IPS-15b (cell line): ENCODE measurements at regions not wholly inside any gene's neighbourhood (a gene's known extent, or its start where the extent isn't known, plus 50 kb on each side); places are given as distances from the start of the nearest gene placed in this dataset.

ENCODE experiments used
- H3K27me3 ChIP-seq: one replicate; pipeline ENCODE4 v1.6.1; 2013; ENCODE audit warnings: low read length; ENCODE audit not compliant: control insufficient read depth, insufficient read depth
- H3K36me3 ChIP-seq: one replicate; pipeline ENCODE4 v1.6.1; 2013; ENCODE audit warnings: low read length; ENCODE audit not compliant: control insufficient read depth, insufficient read depth
- H3K4me1 ChIP-seq: one replicate; pipeline ENCODE4 v1.6.1; 2013; ENCODE audit warnings: mild to moderate bottlenecking, low read length; ENCODE audit not compliant: control insufficient read depth, insufficient read depth
- H3K4me3 ChIP-seq: one replicate; pipeline ENCODE4 v1.5.1; 2013; ENCODE audit warnings: low read depth, low read length
- H3K9ac ChIP-seq: one replicate; pipeline ENCODE4 v1.6.1; 2013; ENCODE audit warnings: low read depth, mild to moderate bottlenecking, low read length
- H3K9me3 ChIP-seq: one replicate; pipeline ENCODE4 v1.6.1; 2013; ENCODE audit warnings: mild to moderate bottlenecking, low read length; ENCODE audit not compliant: control insufficient read depth, insufficient read depth

DNA sequence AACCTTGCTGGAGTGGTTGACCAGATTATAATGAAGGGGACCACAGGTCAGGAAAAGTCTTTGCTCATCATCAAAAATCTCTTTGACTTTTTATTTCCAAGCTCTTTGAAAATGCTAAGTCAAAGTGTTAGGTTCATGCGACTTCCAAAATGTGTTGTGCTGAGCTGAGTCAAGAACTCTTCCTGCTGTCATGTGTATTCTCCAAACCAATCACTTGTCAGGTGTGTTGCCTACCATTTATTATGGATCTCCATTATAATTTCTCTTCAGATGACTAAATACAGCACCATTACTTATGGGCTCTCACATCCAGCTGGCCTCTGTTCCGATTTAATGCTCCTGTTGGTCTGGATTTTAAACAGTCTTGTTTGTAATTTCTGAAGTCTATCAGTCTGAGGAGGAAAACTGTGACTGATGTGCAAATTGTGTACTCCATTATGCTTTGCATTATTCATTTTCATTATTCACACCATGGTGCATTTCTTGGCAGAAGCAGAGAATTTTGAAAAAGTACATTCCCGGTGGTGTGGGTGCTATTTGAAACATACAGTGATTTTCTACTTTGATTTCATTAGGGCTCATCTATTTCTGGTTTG, 562.5 kb downstream of the LMO7 start:
- Histone ChIP-seq H3K4me3 (no peak overlapping the region), H3K36me3 (no peaks in the 10 kb centered on the region), H3K9ac (no peak overlapping the region), H3K27me3 (no peaks in the 10 kb centered on the region), H3K9me3 (no peaks in the 10 kb centered on the region), H3K4me1 (no peaks in the 10 kb centered on the region)

DNA sequence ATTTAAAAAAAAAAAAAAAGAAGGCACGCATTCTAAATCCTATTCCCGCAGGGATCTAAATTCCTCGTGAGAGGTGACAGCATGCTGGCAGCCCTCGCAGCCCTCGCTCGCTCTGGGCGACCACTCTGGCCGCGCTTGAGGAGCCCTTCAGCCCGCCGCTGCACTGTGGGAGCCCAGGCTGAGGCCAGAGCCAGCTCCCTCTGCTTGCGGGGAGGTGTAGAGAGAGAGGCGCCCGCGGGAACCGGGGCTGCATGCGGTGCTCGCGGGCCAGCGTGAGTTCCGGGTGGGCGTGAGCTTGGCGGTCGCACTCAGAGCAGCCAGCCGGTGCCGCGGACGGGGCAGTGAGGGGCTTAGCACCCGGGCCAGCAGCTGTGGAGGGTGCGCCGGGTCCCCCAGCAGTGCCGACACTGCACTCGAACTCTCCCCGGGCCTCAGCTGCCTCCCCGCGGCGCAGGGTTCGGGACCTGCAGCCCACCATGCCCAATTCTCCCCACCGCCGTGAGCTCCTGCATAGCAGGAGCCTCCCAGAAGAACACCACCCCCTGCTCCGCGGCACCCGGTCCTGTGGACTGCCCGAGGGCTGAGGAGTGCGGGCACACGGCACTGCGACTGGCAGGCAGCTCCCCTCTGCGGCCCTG, 553.9 kb downstream of the LMO7 start:
- Histone ChIP-seq H3K36me3 (no peaks in the 10 kb centered on the region), H3K4me3 (no peak overlapping the region), H3K27me3 (no peaks in the 10 kb centered on the region), H3K4me1 (no peaks in the 10 kb centered on the region), H3K9me3 (no peaks in the 10 kb centered on the region), H3K9ac (no peak overlapping the region)

DNA sequence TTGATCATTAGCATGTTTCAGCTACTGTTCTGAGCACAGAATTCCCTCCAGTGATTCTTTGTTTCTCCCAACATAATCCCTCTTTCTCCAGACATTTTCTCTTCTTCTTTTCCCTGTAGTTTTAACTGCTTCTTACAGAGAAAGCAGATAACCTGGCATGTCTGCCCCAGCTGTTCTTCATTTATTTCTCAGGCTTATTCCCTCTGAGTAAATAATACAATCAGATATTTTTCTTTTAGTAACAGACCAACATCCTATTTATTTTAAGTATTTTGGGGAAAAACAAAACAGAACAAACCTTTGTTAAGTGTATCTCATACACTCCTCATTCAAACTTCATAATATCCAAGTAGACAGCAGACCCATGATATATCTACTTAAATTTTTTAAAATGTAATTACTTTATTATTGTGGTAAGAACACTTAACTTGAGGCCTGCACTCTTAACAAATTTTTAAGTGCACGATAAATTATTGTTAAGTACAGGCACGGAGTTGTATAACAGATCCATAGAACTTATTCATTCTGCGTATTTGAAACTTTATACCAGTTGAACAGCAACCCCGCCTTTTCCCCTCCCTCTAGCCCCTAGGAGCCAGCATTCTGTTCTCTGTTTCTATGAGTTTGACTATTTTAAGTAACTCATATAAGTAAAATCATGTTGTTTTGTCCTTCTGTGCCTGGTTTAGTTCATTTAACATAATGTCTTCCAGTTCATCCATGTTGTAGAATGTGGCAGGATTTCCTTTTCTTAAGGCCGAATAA, 540.0 kb downstream of the LMO7 start:
- H3K4me1 ChIP-seq, result no peaks in the 10 kb centered on the region
- H3K27me3 ChIP-seq, result no peaks in the 10 kb centered on the region
- no peak overlapping the region for H3K4me3 ChIP-seq
- no peaks in the 10 kb centered on the region for H3K36me3 ChIP-seq
- no peaks in the 10 kb centered on the region for H3K9me3 ChIP-seq
- no peak overlapping the region for H3K9ac ChIP-seq

DNA sequence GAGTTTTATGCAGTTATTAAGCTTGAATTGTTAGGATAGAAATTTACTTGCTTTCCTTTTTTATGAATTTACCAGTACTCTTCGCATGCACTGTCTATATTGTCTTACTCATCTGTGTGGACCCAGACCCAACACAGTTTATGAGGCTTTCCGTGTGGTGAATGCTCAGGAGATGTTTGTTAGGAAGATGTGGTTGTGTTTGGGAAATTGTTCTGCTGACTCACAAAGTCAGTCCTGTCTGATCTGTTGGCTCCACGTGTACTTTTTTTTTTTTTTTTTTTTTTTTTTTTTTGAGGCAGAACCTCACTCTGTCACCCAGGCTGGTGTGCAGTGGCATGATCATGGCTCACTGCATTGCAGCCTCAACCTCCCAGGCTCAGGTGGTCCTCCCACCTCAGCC, 532.5 kb downstream of the LMO7 start:
- H3K27me3 ChIP-seq, result no peaks in the 10 kb centered on the region
- H3K4me1 ChIP-seq, result no peaks in the 10 kb centered on the region
- no peak overlapping the region for H3K4me3 ChIP-seq
- H3K9ac ChIP-seq, result no peak overlapping the region
- no peaks in the 10 kb centered on the region for H3K36me3 ChIP-seq
- no peaks in the 10 kb centered on the region for H3K9me3 ChIP-seq

DNA sequence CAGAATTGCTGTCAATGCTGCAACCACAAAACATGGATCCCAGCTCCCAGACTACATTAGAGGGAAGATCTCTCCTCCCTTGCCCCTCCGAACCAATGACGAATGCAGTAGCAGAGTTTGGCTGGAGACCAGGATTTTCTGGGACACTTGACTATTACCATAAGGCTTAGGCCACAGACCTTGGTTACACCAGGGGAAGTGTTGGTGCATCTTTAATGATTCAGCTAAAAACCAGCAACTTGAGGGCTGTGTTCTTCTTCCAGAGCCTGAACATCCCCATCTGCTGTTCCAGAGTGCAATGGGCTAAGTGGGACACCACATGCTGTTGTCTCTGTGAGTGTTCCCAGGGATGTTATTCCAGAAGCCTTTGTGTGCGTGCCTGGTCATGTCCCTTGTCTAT, 528.2 kb downstream of the LMO7 start:
- no peaks in the 10 kb centered on the region for H3K9me3 ChIP-seq
- no peaks in the 10 kb centered on the region for H3K4me1 ChIP-seq
- no peaks in the 10 kb centered on the region for H3K27me3 ChIP-seq
- no peak overlapping the region for H3K9ac ChIP-seq
- no peak overlapping the region for H3K4me3 ChIP-seq
- no peaks in the 10 kb centered on the region for H3K36me3 ChIP-seq

DNA sequence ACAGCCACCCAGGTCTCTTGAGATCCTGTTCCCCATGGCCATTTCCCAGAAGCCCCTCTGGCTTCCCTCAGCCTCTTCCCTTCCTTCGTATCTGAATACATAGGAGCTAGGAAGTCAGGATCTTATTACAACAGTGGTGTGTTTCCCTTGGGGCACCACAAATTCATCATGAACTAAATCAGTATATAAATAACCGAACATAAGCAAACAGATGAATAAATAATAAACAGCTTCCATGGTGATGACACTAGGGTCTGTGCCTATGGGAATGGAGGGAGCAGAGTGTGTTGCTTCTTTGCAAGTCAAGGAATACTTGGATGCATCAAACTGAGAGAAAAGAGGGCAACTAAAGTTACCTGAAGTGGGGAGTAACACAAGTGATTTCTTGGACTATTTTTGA, 527.6 kb downstream of the LMO7 start:
- Histone ChIP-seq H3K4me1 (no peaks in the 10 kb centered on the region), H3K4me3 (no peak overlapping the region), H3K9me3 (no peaks in the 10 kb centered on the region), H3K27me3 (no peaks in the 10 kb centered on the region), H3K36me3 (no peaks in the 10 kb centered on the region), H3K9ac (no peak overlapping the region)

DNA sequence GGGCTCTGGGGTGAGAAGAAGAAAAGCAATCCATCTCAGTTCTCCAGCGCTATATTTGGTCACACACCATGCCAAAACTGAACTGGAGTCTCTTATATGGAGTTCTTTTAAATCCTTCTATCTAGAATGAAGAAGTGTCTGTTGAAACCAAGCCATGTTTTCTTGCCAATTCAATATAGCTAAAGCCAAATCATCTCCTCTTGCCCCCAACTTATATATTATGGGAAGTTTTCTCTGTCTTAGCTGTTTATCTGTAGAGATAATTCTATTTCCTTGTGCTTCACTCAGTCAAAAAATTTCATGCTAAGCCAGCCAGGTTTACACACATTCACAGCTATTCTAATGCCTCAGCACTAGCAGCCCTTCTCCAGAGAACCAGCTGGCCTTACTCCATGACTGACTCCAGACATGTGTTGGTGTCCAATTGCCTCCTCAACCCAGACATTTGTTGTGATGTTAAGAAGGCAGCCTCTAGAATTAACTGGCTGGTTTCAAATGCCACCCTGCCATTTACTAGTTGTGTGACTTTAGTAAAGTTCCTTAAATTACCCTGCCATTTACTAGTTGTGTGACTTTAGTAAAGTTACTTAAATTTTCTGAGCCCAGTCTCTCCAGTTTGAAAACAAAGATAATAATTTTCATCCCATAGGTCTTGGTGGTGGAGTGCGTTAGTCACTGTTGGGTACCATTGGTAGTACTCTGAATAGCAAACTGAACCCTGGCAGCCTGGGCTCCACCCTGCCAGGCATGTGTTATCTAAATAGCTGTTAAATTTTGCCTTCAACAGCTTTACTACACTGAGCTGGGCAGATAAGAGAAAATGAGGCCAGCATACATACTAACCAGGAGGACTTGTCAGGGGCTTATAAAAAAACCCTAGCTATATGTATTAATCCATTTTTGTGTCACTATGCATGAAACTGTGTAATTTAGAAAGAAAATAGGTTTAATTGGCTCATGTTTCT, 525.1 kb downstream of the LMO7 start:
- Histone ChIP-seq H3K9ac (no peak overlapping the region), H3K36me3 (no peaks in the 10 kb centered on the region), H3K4me1 (no peaks in the 10 kb centered on the region), H3K4me3 (no peak overlapping the region), H3K27me3 (no peaks in the 10 kb centered on the region), H3K9me3 (no peaks in the 10 kb centered on the region)

DNA sequence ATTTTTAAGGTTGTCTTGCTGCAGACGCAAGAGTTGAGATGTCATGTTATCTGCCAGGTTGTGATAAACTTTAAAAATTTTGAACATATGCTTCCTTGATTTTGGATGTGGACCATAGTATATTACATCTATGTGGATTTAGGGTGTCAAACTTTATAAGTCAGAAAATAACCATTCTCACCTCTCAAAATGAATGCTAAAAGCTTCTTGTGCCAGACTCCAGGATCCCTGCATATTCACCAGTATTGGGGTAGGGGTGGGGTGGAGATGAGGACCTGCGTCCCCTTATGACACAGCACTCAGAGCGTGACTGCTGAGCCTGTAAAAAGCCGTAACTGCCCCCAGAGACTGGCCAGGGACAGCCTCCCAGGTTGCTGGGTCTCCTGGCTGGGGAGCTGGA, 524.4 kb downstream of the LMO7 start:
- H3K9me3 ChIP-seq, result no peaks in the 10 kb centered on the region
- H3K9ac ChIP-seq, result no peak overlapping the region
- no peak overlapping the region for H3K4me3 ChIP-seq
- H3K4me1 ChIP-seq, result no peaks in the 10 kb centered on the region
- H3K27me3 ChIP-seq, result no peaks in the 10 kb centered on the region
- H3K36me3 ChIP-seq, result no peaks in the 10 kb centered on the region

DNA sequence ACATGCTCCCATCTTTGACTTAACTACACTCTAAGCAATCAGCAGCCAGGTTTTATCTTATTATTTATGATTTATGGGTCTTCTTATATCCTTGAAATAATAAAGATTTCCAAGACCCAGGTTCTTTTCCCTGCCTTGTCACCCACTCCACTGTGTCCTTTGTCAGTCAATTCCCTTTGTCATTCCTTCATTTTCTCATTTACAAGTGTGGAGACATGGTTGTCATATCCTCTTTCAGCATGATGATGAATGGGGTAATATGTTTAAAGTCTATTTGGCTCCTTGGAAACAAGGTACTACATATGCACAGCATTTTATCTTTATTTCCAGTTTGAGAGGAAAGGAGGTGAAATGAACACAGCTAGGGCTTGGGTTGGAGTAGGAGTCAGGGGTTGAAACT, 521.8 kb downstream of the LMO7 start:
- Histone ChIP-seq H3K9ac (no peak overlapping the region), H3K36me3 (no peaks in the 10 kb centered on the region), H3K4me3 (no peak overlapping the region), H3K27me3 (no peaks in the 10 kb centered on the region), H3K4me1 (no peaks in the 10 kb centered on the region), H3K9me3 (no peaks in the 10 kb centered on the region)

DNA sequence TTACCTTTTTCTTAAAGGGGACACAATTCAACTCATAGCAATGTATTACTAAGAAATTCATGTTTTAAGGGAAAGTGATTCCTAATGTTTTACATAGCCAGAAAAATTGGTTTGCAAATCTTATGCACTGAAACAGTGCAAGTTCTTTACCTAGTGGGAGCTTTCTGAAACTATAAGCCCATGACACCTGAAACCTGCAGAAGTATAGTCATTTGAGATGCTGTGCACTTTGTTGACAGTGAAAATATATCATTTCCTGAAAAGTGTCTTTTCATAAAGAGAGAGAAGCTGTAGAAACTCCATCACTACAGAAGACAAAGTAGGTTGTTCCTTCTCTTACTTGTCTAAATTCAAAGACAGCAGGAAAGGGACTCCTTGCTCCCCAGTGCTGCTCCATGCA, 517.1 kb downstream of the LMO7 start:
- H3K27me3 ChIP-seq, result no peaks in the 10 kb centered on the region
- no peaks in the 10 kb centered on the region for H3K4me1 ChIP-seq
- no peaks in the 10 kb centered on the region for H3K9me3 ChIP-seq
- no peak overlapping the region for H3K4me3 ChIP-seq
- no peak overlapping the region for H3K9ac ChIP-seq
- H3K36me3 ChIP-seq, result no peaks in the 10 kb centered on the region

DNA sequence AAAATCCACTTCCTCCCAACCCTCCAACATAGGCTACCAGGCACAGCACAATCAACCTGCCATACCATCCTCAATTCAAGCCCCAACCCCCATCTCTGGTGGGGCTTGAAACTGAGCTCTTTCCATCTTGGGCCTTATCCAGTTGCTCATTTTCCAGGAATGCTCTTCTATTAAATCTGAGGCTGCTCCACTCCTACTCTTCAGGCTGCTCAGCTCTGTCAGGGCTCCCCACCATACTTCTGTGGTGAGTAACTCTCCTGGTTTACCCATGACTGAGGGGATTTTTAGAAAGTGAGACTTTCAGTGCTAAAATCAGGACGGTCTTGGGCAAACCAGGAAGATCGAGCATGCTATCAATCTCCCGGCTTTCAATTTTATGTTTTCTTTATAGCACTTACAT, 512.8 kb downstream of the LMO7 start:
- Histone ChIP-seq H3K4me1 (no peaks in the 10 kb centered on the region), H3K9me3 (no peaks in the 10 kb centered on the region), H3K9ac (no peak overlapping the region), H3K36me3 (no peaks in the 10 kb centered on the region), H3K27me3 (no peaks in the 10 kb centered on the region), H3K4me3 (no peak overlapping the region)
